HG02763 (cell line): ENCODE measurements at regions not wholly inside any gene's neighbourhood (a gene's known extent, or its start where the extent isn't known, plus 50 kb on each side); places are given as distances from the start of the nearest gene placed in this dataset.
"Not testable (repeated sequence)": the region's sequence is repeated elsewhere in the genome, so short reads cannot be mapped to it uniquely, and the experiment has no call there.

Experiments used
- ATAC-seq: cut with Tn5 transposase; IDR thresholded peaks from one replicate; pipeline ENCODE4 v1.9.1; 2021; ENCODE audit warnings: mild to moderate bottlenecking, moderate library complexity; ENCODE audit not compliant: unreplicated experiment

DNA sequence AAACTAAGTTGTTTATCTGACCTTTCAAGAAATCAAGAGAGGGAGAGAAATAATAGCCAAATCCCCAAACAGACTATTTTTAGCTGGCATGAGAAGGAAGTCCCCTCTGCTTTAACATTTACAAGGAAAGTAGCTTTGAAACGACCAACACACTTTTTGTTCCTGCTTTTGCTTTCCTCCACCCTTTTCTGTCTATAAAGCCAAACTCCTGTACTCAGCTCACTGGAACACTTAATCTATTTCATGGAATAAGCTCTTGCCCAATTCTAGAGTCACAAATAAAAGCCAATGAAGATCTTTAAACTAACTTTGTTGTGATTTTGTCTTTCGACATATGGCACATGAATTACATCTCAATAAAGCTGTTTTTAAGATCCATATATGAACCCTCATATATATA lies 86.8 kb upstream of the CCDC71L start:
- ATAC-seq, result no peak

DNA sequence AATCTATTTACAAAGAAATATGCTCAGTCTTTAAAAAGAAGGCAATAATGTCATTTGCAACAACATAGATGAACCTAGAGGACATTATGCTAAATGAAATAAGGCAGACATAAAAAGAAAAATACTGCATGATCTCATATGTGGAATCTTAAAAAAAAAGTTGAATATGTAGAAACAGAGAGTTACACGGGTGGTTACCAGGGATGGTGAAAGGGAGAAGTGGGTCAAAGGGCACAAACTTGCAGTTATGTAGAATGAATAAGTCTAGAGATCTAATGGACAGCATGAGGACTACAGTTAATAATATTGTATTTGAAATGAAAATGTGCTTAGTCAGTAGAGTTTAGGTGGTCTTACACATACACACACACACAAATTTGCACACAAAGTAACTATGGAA lies 88.2 kb upstream of the CCDC71L start:
- no peak for ATAC-seq

DNA sequence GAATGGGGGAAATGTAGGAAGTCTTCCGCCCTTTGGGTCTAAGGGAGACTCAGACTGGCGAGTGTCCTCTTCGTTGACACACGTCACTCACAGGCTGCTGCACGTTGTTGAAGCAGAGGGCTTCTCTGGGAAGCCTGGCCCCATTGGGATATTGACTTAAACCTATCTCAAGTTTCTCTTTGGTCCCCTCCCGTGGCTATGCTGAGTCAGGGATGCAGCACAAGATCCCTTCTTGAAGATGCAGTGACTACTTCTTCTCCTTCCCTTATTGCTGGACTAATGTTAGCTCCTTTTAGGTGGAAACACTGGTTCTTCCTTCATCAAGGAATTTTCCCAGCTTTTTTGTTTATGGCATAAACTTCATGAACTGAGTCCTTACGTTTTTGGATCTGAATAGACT lies 89.8 kb upstream of the CCDC71L start:
- ATAC-seq, result no peak

DNA sequence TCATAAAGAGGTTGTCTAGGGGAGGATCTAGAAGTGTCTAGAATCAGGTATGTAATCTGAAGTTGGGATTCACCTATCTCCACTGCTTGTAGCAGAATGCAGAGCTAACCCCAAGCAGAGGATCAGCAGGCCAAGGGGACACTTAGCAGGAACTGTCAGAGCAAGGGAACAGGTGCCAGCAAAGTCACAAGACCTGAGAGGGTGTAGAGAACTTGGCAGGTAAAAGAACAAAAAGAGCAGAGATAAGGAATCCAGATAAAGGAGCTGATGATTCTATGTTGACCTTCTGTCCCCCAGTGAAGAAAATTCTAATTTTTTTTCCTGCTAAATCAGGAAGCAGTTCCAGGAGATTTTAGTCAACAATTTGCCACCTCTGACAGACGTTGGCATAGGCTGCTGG lies 91.4 kb upstream of the CCDC71L start:
- ATAC-seq, result no peak

DNA sequence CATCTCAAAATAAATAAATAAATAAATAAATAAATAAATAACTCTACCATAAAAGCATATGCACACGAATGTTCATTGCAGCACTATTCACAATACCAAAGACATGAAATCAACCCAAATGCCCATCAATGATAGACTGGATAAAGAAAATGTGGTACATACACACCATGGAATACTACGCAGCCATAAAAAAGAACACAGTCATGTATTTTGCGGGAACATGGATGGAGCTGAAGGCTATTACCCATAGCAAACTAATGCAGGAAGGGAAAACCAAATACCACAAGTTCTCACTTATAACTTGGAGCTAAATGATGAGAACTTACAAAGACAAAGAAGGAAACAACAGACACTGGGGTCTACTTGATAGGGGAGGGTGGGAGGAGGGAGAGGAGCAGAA lies 94.1 kb upstream of the CCDC71L start:
- ATAC-seq, result not testable (repeated sequence)

DNA sequence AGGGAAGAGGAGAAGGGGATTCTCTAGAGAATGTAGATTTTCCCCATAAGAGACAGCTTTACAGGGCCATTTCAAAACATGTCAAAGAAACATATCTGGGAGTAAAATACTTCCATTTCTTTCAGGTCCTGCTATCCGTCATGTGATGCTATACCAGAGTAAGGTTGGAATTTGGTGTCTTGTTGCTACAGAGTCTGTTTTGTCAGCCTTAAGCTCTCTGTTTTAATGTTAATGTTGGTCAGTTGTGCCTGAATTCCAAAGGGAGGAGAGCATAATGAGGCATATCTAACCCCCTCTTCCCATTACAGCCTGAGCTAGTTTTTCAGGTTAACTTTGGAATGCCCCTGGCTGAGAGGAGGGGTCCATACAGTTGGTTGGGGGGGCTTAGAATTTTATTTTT lies 94.7 kb upstream of the CCDC71L start:
- no peak for ATAC-seq

DNA sequence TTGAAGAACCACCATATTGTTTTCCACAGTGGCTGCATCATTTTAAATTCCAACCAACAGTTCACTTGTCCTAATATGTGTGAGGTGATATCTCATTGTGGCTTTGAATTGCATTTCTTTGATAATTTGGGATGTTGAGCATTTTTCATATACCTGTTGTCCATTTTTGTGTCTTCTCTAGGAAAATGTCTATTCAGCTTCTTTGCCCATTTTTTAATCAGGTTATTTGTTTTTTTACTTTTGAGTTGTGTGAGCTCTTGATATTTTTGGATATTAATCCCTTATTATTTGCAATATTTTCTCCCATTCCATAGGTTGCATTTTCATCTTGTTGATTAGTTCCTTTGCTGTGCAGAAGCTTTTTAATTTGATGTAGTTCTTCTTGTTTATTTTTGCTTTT lies 95.1 kb upstream of the CCDC71L start:
- ATAC-seq, result no peak

DNA sequence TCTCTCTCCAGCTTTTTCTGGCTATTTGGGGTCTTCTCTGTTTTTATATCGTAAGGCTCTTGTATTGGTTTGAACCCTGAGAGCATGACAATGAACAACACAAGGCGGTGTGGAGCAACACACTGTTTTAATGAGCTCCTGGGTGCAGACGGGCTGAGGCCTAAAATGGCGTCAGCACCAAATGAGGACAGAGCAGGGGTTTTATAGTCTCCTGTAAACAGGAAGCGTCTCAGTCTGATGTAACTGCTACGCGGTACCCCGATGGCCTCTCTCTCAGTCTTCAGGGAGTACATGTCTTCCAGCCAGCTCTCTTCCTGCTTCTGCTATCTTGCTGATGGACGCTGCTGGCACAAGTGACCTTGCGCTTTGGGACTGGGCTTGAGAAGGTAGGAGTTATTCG lies 95.9 kb upstream of the CCDC71L start:
- no peak for ATAC-seq

DNA sequence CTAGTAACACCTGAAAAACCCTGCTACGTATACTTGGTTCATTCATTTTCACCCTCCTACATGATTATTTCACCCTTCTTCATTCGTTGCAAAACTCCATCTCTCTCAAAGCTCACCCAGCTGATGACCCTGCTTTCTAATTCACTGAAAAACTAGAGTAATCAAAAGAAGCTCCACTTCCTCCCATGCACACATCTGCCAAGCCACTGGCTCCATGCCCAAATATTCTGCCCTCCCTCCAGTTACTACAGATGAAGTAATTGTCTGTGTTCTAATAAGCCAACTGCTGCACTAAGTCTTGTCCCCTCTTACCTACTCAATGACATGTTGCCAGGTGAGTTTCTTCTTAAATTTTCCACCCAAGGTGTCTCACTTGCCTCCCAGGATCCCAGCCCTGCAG lies 96.9 kb upstream of the CCDC71L start:
- ATAC-seq, result no peak

DNA sequence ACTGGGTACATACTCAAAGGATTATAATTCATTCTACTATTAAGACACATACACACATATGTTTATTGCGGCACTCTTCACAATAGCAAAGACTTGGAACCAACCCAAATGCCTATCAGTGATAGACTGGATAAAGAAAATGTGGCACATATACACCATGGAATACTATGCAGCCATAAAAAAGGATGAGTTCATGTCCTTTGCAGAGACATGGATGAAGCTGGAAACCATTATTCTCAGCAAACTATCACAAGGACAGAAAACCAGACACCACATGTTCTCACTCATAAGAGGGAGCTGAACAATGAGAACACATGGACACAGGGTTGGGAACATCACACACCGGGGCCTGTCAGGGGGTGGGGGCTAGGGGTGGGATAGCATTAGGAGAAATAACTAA lies 101.9 kb upstream of the CCDC71L start:
- ATAC-seq, result not testable (repeated sequence)

DNA sequence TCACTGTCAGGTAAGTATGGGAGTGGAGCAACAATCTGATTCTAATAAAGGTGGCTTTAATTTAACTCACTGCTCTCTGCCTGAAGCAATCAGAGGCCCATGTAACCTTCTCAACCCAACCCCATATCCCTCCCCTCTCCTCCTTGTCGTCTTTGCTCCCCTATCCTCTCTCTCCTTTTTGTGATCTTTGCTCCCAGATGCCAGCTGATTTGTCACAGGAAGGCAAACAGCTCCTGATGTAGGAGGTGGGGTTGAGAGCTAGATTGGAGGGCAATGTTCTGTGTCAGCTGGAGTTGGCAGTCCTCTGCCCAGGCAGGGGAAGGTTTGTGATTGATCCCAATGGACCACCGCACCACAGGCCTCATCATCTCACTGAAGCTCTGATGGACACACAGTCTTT lies 101.4 kb upstream of the PIK3CG start:
- ATAC-seq, result no peak

DNA sequence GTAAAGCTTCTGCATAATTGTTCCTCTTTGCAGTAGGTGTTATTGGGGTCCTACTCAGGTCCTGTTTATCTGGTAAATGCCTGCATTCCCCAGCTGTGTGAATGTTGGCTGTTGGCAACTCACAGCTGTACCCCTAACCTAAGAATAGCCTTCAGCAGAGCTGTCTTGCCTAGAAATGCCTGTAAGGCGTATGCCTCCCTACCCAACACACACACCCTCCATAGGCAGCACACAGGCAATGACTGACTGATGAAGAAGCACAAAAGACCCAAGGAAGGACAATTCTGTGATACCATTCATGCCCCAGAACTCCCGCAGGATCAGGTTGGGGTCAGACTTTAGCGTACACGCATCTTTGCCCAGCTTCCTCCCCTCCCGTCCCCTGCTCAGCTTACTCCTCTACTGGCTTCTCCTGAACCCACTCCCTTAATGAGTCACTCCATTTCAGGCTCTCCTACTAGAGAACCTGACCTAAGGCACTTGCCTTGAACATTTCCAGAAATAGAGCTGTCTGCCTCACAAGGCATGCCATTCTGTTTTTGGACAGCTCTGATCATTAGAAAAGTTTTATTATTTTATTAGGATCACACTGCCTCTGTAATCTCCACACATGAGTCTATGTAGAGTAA lies 99.2 kb upstream of the PIK3CG start:
- no peak for ATAC-seq

DNA sequence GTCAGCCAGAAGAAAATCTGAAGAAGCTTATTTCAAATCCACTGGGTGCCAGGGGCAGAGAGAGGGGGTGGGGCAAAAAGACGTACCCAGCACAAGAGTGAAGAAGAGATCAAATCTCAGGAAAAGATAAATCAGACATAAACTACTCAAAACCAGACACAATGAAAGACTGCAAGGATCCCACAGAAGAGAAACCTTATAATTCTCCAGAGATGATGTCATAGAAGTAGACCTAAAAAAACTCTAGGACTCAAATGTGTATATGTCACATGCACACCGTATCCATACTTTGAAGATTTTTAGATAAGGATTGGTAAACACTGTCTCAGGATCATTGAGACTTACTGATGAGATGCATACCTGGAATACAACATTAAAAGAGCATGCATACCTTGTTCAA lies 98.5 kb upstream of the PIK3CG start:
- no peak for ATAC-seq

DNA sequence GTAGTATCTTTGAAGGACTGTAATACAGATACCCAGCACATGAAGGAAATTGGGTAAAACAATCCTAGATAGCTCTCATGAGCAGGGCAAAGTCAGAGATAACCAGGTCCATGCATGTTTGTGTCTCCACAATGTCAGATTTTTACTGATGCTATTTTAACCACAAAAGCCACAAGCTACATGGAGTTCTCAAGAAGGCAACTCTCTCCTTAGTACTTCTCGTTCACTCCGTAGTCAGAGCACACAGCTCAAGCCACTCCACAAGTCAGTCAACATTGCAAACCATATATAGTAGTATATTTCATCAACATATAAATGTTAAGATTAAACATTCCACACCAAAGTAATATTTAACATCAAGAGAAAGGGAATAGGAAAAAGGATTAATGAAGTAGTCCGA lies 98.0 kb upstream of the PIK3CG start:
- no peak for ATAC-seq

DNA sequence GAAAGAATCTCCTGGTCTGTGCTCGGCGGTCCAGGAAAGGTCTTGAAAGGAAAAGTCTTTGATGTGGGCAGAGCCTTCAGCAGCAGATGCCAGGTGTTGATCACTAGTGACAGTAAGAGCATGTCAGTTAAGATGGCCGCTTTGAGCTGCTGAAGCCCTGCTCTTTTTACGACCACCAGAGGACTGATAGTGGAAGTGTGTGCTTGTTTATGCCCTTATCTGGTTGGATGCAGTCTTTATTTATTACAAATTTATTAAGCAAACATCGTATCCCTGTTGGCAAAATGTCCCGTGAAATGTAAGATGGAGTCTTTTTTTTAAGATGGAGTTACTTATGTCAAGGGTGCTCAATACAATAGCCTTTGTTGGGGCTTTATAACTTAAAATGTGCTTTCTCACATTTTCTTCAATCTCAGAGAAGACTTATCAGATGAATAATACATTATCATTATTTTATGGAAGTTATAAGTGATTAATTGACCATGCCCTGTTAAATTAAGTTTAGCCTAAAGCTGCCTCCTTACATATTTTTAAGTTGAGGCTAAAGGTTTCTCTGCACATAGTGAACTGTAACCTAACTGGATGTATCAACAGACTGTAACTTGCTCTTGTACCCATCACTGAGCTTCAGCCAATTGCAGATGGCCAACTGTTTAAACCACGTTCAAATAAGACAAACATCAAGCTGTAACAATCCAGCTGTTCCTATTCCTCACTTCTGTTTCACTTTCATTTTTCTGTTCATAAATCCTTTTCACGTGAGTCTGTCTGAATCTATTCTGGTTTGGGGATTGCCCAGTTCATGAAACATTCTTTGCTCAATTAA lies 97.4 kb upstream of the PIK3CG start:
- peak; percentile 72 for ATAC-seq

DNA sequence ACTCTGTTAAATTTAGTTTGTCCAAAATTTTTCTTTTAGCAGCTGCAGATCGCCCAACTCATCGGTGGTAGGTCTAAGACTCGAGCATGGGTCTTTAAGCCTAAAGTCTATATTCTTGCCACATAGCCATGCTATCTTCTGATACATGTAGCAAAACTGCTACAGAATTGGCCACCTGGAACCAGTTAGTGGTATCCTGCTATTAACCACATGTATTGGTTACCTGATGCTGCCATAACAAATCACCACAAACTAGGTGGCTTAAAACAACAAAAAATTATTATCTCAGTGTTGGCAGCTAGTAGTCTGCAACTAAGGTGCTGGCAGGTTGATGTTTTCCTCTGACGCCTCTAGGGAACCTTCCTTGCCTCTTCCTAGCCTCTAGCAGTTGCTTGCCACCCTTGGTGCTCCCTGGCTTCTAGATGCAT lies 96.7 kb upstream of the PIK3CG start:
- peak; percentile 59 for ATAC-seq

DNA sequence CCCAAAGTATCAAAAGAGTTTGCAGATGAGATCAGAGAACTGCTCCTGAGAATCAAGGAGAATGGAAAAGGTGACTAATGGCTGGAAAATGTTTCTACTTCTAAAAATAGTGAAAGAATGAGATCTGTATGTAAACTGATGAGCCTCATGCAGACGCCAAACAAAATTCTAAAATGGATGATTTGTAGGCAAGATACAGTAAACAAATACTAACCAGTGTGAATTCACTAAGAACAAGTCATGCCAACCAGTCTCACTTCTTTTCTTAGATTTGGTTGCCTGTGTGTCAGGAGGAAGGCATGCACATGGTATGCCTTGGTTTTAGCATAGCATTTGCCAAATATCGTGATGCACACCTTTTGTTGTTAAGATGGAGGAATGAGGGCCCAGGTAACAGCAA lies 94.9 kb upstream of the PIK3CG start:
- ATAC-seq, result no peak

DNA sequence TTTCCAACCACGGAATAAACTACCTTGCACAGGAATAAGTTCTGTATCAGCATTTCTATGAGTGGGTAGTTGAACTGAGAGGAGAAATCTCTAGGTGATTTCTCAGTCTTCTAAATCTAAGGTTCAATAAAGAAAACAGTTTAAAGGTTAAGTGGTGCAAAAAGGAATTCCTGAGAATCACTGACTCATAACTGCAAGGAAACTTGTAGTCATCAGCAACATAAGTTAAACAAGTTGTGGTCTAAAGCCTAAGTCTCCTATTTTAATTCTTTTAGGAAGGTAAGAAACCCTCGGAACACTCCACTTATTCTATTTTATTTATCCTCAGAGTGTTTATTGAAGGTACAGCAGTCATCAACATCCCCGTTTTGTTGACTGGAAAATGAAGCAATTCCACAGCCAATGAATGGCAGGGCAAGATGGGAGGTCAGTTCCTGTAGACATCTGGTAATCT lies 92.4 kb upstream of the PIK3CG start:
- no peak for ATAC-seq

DNA sequence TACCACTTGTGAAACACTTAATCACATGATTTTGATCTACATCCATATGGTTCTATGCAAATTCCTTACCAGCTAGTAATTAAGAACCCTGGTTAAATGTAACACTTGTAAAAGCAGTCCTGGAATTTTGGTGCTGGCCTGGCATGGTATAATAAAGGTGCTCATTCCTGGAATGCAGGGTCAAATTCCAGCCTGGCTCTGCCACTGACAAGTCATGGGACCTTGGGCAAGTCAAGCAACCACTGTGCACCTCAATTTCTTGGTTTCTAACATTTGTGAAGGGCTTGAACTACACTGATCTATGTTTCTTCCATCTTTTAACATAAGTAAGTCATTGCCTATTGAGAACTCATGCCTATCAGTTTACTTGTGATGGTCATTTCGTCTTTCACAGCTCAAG lies 91.9 kb upstream of the PIK3CG start:
- no peak for ATAC-seq

DNA sequence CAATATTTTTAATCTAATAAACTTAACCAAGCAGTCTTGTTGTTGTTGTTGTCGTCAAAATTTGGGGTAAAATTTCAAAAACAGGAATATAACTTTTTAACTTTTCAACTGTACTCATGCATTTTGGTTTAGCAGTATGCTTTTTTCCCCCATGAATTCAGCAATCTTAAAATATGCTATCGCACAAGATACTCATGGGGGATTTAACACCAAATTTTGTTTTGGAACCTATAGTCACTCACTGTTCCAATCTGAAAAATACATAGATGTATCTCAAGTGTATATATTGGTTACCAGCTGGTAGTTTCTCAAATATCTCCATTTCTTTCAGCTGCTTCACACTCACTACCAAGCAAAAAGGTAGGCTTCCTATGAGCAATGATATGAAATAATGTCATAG lies 91.4 kb upstream of the PIK3CG start:
- no peak for ATAC-seq

DNA sequence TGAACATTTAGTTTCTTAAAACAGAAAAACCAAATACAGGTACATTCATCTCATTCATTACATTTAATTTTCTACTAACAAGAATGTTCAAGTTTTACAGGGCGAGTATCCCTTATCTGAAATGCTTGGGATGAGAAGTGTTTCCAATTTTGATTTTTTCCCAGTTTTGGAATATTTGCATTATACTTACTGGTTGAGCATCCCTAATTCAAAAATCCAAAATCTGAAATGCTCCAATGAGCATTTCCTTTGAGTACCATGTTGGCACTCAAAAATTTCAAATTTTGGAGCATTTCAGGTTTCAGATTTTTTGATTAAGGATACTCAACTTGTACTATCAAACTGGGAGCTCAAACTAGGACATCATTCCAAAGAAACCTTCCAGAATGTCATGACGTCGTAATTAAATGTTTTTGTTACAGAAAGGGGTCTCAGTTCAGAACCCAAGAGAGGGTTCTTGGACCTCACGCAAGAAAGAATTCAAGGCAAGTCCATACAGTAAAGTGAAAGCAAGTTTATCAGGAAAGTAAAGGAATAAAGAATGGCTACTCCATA lies 90.8 kb upstream of the PIK3CG start:
- no peak for ATAC-seq
